Endodermal cell (in vitro differentiated cells): ENCODE measurements at regions not wholly inside any gene's neighbourhood (a gene's known extent, or its start where the extent isn't known, plus 50 kb on each side); places are given as distances from the start of the nearest gene placed in this dataset.
"Not testable (repeated sequence)": the region's sequence is repeated elsewhere in the genome, so short reads cannot be mapped to it uniquely, and the experiment has no call there.

Experiments
- DNase-seq: peaks from one replicate; pipeline ENCODE4 v3.0.0-alpha.2; 2017
- H3K27ac ChIP-seq: 2 replicates; pipeline ENCODE4 v1.5.1; 2013; ENCODE audit warnings: mild to moderate bottlenecking, low read depth, low read length, moderate library complexity
- H3K27me3 ChIP-seq: 2 replicates; pipeline ENCODE4 v1.6.1; 2013; ENCODE audit warnings: mild to moderate bottlenecking, low read length, moderate library complexity; ENCODE audit not compliant: insufficient read depth, control insufficient read depth, poor library complexity, severe bottlenecking
- H3K36me3 ChIP-seq: 2 replicates; pipeline ENCODE4 v1.7.0; 2013; ENCODE audit warnings: mild to moderate bottlenecking, low read length, moderate library complexity; ENCODE audit not compliant: control insufficient read depth, insufficient read depth
- H3K4me1 ChIP-seq: one replicate; pipeline ENCODE4 v1.7.0; 2013; ENCODE audit warnings: low read length; ENCODE audit not compliant: control insufficient read depth, insufficient read depth
- H3K4me3 ChIP-seq: 2 replicates; pipeline ENCODE4 v1.5.1; 2013; ENCODE audit warnings: mild to moderate bottlenecking, low read length, moderate library complexity
- H3K9ac ChIP-seq: 2 replicates; pipeline ENCODE4 v1.6.1; 2013; ENCODE audit warnings: mild to moderate bottlenecking, low read length, moderate library complexity; ENCODE audit not compliant: poor library complexity, severe bottlenecking; ENCODE audit errors: extremely low read depth
- H3K9me3 ChIP-seq: 2 replicates; pipeline ENCODE4 v1.6.1; 2013; ENCODE audit warnings: mild to moderate bottlenecking, low read length, moderate library complexity; ENCODE audit not compliant: control insufficient read depth
- H3K27ac Mint-ChIP-seq: 2 replicates; pipeline ENCODE4 v1.8.0; 2020; ENCODE audit warnings: mixed read lengths
- H3K27me3 Mint-ChIP-seq: 2 replicates; pipeline ENCODE4 v1.8.0; 2021; ENCODE audit warnings: mild to moderate bottlenecking, mixed read lengths; ENCODE audit not compliant: insufficient read depth
- H3K36me3 Mint-ChIP-seq: 2 replicates; pipeline ENCODE4 v1.8.0; 2020; ENCODE audit warnings: low read depth, mixed read lengths
- H3K4me1 Mint-ChIP-seq: 2 replicates; pipeline ENCODE4 v1.8.0; 2020; ENCODE audit warnings: mixed read lengths
- H3K4me3 Mint-ChIP-seq: 2 replicates; pipeline ENCODE4 v1.8.0; 2020; ENCODE audit warnings: mild to moderate bottlenecking, moderate library complexity, mixed read lengths
- H3K9me3 Mint-ChIP-seq: 2 replicates; pipeline ENCODE4 v1.8.0; 2020; ENCODE audit warnings: mild to moderate bottlenecking, mixed read lengths
- WGBS, 2 experiments: methylation state at CpG; one replicate each; pipeline versions ENCODE4 v1.1.5 to v1.1.7; 2013; ENCODE audit warnings: missing lambda C conversion rate in 2 of 2, mixed read lengths in 1 of 2; ENCODE audit not compliant: insufficient coverage in 1 of 2, insufficient read length in 1 of 2; 5-methylcytosine and 5-hydroxymethylcytosine counted together
- TF ChIP-seq, protein P1 (sequence below): fragments of 200-600 bp; sonication (generic); conservative IDR thresholded peaks from 2 replicates; pipeline ENCODE4 v1.5.0; 2021; ENCODE audit warnings: antibody characterized with exemption, mild to moderate bottlenecking

DNA sequence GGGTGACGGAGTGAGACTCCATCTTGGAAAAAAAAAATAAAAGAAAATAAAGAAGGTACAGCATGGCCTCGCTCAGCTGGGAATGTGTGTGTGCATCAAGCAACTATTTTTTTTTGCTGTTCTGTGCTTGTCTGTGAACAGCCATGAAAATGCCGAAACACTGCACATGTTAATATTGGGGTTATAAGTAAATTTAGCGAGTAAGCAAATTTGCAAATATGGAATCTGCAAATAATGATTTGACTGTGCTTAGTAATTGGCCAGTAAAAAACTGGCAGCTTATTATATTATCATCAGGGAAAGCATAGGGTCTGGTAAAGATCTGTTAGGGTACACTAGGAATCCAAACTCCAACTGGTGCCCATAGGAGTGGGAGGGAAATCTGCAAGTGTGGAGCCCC lies 278.1 kb upstream of the KLF4 start:
- H3K27me3 ChIP-seq = peaks cover 36% of the 10 kb centered on the region
- H3K4me3 ChIP-seq = no peak overlapping the region
- H3K4me1 ChIP-seq = no peaks in the 10 kb centered on the region
- H3K9me3 Mint-ChIP-seq = peaks cover 20% of the 10 kb centered on the region
- H3K9ac ChIP-seq = no peak overlapping the region
- no peaks in the 10 kb centered on the region for H3K36me3 Mint-ChIP-seq
- 96 to 100% methylated on average over 3 to 4 of the region's 4 CpGs for WGBS, 2 experiments
- H3K4me3 Mint-ChIP-seq = no peak overlapping the region
- H3K9me3 ChIP-seq = peaks cover 2% of the 10 kb centered on the region
- peaks cover 37% of the 10 kb centered on the region for H3K27me3 Mint-ChIP-seq
- H3K27ac ChIP-seq = no peak overlapping the region
- no peak for DNase-seq
- no peaks in the 10 kb centered on the region for H3K4me1 Mint-ChIP-seq
- H3K36me3 ChIP-seq = no peaks in the 10 kb centered on the region
- TF ChIP-seq, protein P1, sequence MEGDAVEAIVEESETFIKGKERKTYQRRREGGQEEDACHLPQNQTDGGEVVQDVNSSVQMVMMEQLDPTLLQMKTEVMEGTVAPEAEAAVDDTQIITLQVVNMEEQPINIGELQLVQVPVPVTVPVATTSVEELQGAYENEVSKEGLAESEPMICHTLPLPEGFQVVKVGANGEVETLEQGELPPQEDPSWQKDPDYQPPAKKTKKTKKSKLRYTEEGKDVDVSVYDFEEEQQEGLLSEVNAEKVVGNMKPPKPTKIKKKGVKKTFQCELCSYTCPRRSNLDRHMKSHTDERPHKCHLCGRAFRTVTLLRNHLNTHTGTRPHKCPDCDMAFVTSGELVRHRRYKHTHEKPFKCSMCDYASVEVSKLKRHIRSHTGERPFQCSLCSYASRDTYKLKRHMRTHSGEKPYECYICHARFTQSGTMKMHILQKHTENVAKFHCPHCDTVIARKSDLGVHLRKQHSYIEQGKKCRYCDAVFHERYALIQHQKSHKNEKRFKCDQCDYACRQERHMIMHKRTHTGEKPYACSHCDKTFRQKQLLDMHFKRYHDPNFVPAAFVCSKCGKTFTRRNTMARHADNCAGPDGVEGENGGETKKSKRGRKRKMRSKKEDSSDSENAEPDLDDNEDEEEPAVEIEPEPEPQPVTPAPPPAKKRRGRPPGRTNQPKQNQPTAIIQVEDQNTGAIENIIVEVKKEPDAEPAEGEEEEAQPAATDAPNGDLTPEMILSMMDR = no peak
- H3K27ac Mint-ChIP-seq = no peak overlapping the region

GRCh38 chr9:107763469-107763868 lies 273.9 kb upstream of the KLF4 start:
- H3K9ac ChIP-seq, DNase-seq, H3K36me3 Mint-ChIP-seq, H3K9me3 Mint-ChIP-seq, H3K36me3 ChIP-seq, H3K4me1 ChIP-seq, H3K4me3 ChIP-seq, H3K27ac ChIP-seq, H3K9me3 ChIP-seq, H3K4me3 Mint-ChIP-seq, H3K4me1 Mint-ChIP-seq, H3K27ac Mint-ChIP-seq: not testable (repeated sequence)
- peaks cover 45% of the 10 kb centered on the region for H3K27me3 Mint-ChIP-seq
- H3K27me3 ChIP-seq = peaks cover 48% of the 10 kb centered on the region
- WGBS, 2 experiments = 81 to 100% methylated on average over 1 to 2 of the region's 2 CpGs

- Mint-ChIP-seq H3K4me1 (no peaks in the 10 kb centered on the region), H3K27me3 (peaks cover 56% of the 10 kb centered on the region), H3K27ac (no peak overlapping the region), H3K4me3 (no peak overlapping the region), H3K36me3 (no peaks in the 10 kb centered on the region), H3K9me3 (peaks cover 7% of the 10 kb centered on the region)
- H3K36me3 ChIP-seq = no peaks in the 10 kb centered on the region
- H3K4me1 ChIP-seq = no peaks in the 10 kb centered on the region
- no peak overlapping the region for H3K4me3 ChIP-seq
- peaks cover 59% of the 10 kb centered on the region for H3K27me3 ChIP-seq
- no peak overlapping the region for H3K27ac ChIP-seq
- H3K9me3 ChIP-seq = no peaks in the 10 kb centered on the region
- no peak overlapping the region for H3K9ac ChIP-seq
- TF ChIP-seq, protein P1 = no peak
- DNase-seq = no peak
- WGBS, 2 experiments = 92 to 94% methylated on average over 2 of the region's 2 CpGs
Observed at GRCh38 chr9:107761307-107761706, 271.7 kb upstream of the KLF4 start.
